H1 (cell line): ENCODE measurements at regions not wholly inside any gene's neighbourhood (a gene's known extent, or its start where the extent isn't known, plus 50 kb on each side); places are given as distances from the start of the nearest gene placed in this dataset.

Experiments
- CHD1 ChIP-seq: IDR thresholded peaks from 2 replicates; pipeline ENCODE4 v1.6.1; 2012; ENCODE audit warnings: low read depth, low read length, improper control_type of control experiment
- POLR2A ChIP-seq, 2 experiments: IDR thresholded peaks; 1 replicate in 1 of 2; 2 replicates in 1 of 2; pipeline ENCODE4 v1.6.1; 2011; ENCODE audit warnings: low read depth in 2 of 2, low read length in 2 of 2, mild to moderate bottlenecking in 2 of 2; ENCODE audit errors: control extremely low read depth in 1 of 2
- TBP ChIP-seq: IDR thresholded peaks from 2 replicates; pipeline ENCODE4 v1.6.1; 2011; ENCODE audit warnings: low read depth, low read length, improper control_type of control experiment

DNA sequence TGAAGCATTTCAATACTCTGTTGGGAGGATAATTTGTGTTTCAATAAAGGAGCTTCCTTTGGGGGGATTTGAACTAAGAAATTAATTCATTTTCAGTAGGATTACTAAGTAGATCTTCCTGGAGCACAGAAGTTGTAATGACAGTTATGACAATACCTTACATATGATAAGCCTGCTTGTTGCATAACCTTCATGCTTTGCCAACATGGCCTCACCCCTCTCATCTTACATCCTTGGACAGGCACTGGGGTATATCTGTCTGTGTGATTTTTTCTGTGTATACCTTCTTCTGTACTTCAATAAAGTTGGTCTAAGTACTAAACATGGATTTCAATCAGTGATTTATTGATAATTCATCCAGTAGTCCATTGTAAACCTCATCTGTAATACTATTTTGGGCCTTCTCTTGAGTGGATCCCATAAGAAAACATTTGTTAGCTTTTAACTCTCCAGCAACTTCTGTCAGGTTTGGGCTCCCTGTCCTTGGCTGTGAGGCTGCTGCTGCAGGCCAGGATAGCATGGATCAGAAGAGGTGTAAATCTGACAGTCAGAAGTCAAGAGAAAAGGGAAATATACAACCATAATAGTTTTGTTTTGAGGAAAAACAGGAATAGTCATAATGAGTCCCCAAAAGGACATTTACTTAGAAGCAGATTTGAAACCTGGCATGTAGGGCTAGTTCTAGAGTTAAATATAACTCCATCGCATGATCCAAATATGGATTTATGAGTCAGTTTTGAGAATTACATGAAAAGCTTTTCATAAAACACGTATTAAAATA is 422.2 kb downstream of the KLF5 start (continued):
- TF ChIP-seq POLR2A (IDR thresholded peaks at IDR 0.05; ENCODE audit: control extremely low read depth in 1 of 2, low read depth in 2 of 2, low read length in 2 of 2) (no peak), TBP (no peak), CHD1 (no peak)
